Activated CD4-positive, alpha-beta T cell treated with anti-CD3 and anti-CD28 coated beads, Interleukin-2, amount 50 U/mL, for 48 hours (primary cell): ENCODE measurements at regions not wholly inside any gene's neighbourhood (a gene's known extent, or its start where the extent isn't known, plus 50 kb on each side); places are given as distances from the start of the nearest gene placed in this dataset.
"Not testable (repeated sequence)": the region's sequence is repeated elsewhere in the genome, so short reads cannot be mapped to it uniquely, and the experiment has no call there.

Experiments used
- DNase-seq, 2 experiments: peaks; one replicate each; pipeline ENCODE4 v3.0.0-alpha.2; 2020

DNA sequence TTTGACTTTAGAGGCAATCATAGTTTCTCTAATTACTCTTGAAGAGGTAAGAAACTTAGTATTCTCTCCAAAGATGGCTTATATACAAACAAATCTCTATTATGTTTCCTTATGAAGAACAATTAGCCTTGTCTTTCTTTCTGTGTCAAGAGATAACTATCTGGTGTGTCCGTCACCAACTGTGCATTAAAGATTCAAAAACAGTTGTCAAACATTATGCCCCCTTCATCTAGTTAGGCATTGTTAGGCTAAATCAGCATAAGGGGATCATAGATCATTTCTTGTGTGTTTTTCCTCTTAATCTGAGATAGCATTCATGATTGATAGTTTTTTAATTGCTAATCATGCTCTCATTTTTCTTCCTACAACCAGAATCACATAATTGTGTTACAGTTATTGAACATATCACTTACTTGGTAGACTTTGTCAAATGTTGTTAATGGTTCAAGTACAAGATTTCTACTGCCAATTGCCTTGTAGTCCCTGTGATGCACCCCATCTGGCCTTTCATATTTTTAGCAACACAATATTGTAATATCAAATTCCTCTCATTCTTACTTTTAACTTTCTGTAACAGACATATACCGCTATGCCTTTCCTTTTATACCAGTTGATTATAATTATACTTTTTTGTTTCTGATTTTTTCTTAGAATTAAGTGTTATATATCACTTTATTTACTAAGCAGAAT lies 612.7 kb downstream of the SLITRK6 start:
- DNase-seq = no peak

DNA sequence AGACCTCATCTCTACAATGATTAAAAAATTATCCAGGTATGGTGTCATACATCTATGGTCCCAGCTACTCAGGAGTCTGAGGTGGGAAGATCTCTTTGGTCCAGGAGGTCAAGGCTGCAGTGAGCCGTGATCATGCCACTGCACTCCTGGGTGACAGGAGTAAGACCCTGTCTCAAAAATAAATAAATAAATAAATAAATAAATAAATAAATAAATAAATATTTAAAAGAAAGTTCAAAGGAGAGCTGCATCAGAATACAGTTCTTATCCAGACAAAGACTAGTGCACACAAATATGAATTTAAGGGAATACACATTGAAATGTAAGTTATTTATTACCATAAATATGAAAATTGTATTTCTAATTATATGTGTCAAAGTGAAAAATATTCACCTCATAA lies 624.9 kb downstream of the SLITRK6 start:
- no peak for DNase-seq

DNA sequence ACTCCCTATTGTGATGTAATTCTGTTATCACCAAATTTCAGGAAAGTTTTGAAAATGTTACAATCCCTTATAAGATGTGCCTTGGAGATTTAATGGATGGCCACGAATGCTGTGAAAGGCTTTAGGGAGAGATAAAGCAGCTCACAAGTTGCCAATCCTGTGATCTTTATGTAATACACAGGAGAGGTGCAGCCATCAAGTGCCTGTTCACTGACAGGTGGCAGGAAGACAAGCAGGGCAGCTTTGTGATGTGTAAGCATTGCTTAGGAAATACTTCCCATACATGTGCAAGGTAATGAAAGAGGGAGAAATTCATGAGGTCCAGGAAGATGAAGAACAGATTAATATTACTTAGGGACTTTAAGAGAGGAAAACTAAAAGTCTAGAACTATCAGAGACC lies 628.8 kb downstream of the SLITRK6 start:
- no peak for DNase-seq

- no peak for DNase-seq
These were observed 632.3 kb downstream of the SLITRK6 start for GRCh38 chr13:85166891-85167290.

DNA sequence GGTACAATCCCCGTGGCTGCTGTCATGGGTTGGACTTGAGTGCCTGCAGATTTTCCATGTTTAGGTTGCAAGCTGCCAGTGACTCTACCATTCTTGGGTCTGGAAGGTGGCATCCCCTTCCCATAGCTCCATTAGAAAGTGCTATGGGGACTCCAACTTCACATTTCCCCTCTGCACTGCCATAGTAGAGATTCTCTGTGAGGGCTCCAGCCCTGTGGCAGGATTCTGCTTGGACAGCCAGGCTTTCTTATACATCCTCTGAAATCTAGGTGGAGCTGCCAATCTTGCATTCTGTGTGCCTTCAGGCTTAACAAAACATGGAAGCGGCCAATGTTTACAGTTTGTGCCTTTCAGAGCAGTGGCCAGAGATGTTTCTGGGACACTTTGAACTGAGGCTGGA lies 636.2 kb downstream of the SLITRK6 start:
- no peak for DNase-seq

DNA sequence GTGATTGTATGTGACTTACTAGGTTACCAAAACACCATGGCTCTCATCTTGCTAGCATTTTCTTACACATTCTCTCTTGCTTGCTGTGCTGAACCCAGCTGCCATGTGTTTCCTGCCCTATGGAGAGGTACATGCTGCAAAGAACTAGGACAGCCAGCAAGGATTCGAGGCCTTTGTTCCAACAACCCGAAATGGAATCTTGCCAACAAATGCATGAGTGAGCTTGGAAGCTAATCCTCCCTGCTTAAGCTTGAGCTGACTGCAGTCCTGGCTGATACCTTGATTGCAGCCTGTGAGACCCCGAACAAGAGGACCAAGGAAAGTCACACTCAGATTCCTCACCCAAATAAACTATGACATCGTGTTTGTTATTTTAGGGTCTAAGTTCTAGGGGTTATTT lies 651.2 kb downstream of the SLITRK6 start:
- no peak for DNase-seq

GRCh38 chr13:85142351-85142927 lies 656.8 kb downstream of the SLITRK6 start:
- DNase-seq = no peak

GRCh38 chr13:85141401-85141800 lies 657.8 kb downstream of the SLITRK6 start:
- no peak for DNase-seq

DNA sequence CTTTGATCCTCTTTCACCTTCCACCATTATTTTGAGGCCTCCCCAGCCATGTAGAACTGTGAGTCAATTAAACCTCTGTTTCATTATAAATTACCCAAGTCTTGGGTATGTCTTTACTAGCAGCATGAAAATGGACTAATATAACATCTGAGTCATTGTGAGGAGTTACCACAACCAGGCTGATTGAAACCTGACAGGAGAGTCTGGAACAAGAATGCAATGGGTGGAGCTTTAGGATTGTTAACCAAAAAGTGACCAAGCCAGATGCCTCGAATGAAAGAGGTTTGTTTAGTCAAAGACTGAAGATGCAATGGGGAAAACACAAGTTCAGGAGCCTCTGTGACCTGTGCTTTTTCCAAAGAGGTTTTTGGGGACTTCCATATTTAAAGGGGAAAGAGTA lies 659.0 kb downstream of the SLITRK6 start:
- no peak for DNase-seq

DNA sequence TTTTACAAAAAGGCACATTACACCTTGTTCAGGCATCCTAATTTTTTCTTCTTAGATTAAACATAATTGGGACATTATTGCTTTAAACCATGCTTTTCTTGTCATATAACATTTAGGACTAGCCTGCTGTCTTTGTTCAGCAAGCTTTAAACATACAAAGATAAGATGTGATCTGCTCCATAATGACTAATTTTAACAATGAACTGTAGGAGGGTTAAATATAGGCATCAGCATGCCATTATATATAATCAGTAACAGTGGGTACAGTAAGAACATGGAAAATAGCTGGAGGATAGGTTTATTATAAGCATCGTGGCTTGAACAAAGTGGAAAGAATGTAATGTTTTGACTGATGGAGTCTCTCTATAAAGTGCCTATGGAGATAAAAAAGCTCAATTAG lies 661.7 kb downstream of the SLITRK6 start:
- DNase-seq = no peak

- no peak for DNase-seq
These were observed 666.2 kb downstream of the SLITRK6 start for GRCh38 chr13:85132986-85133385.

- DNase-seq = not testable (repeated sequence)
These were observed 675.7 kb downstream of the SLITRK6 start for GRCh38 chr13:85123501-85123900.

DNA sequence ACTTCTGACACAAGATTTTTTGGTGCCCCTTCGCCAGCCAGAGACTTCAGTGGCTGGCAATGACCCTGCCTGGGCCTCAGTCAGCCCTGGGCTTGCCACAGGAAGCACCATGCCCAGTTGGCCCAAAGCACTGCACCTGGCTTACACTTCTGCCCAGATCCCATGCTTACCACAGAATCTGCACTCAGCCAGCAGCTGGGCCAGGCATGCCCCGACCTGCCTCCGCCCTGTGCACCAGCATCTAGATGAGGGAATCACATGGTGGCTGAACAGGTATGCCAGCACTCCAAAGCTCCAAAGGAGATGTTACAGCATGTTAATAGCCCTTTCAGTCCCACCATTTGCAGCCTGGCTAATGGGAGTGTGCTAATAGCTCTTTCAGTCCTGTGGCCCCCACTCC lies 690.9 kb downstream of the SLITRK6 start:
- no peak for DNase-seq

DNA sequence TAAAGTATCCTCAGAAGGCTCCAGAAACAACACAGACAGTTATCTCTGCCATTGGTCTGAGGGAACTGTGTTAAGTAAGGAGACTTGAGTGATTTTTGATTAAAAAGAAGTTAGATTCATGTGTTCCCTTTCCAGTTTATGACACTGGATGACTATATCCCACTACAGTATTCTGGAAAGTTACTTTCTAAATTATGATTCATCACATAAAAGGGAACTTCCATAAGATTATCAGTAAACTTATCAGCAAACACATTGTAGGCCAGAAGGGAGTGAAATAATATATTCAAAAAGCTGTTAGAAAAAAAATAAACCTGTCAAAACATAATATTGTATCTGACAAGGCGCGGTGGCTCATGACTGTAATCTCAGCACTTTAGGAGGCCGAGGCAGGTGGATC lies 700.0 kb downstream of the SLITRK6 start:
- no peak for DNase-seq

- DNase-seq = no peak
These were observed 703.6 kb downstream of the SLITRK6 start for GRCh38 chr13:85095418-85096272.

GRCh38 chr13:85093808-85094207 lies 705.4 kb downstream of the SLITRK6 start:
- no peak for DNase-seq

DNA sequence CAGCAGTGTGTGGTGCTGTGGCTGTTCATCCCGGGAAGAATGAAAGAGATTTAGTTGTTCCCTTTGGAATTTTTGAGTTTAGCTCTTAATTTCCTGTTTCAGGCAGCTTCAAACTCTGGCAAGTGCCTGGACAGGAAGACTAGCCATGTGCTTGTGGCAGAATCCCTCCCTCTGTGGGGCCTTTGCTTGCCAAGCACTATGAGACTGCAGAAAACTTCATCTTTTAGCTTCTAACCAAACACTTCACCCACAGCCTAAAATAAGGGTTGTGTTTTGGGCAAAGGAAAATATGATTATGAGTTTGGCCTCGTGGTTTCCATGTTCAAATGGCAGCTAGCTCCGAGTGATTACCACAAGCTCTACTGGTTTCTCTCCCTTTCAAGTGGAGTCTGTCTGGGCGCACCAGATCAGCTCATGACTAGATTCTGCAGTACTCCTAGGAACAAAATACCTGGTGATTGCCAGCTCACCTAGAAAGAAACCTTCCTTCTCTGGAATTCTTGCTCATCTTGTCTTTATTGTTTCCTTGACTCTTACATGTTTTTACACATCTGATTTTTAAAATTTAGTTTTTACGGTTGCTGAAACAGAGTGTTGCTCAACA lies 707.5 kb downstream of the SLITRK6 start:
- DNase-seq = no peak

GRCh38 chr13:85089186-85089585 lies 710.0 kb downstream of the SLITRK6 start:
- DNase-seq = no peak

DNA sequence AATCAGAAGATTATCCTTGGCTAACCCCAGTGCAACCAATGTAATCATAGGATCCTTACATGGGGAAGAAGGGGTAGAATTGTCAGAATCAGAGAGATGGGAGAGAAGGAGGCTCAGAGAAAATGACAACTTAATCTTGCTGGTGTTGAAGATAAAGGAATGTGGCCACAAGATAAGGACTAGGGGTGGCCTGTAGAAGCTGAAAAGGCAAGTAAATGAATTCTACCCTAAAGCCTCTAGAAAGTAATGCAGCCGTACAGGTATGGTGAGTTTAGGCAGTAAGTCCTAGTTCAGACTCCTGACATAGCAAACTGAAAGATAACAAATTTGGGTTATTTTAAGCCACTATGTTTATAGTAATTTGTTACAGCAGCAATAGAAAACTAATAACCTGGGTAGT lies 718.5 kb downstream of the SLITRK6 start:
- DNase-seq = no peak

- no peak for DNase-seq
These were observed 722.9 kb downstream of the SLITRK6 start for GRCh38 chr13:85076343-85076742.

DNA sequence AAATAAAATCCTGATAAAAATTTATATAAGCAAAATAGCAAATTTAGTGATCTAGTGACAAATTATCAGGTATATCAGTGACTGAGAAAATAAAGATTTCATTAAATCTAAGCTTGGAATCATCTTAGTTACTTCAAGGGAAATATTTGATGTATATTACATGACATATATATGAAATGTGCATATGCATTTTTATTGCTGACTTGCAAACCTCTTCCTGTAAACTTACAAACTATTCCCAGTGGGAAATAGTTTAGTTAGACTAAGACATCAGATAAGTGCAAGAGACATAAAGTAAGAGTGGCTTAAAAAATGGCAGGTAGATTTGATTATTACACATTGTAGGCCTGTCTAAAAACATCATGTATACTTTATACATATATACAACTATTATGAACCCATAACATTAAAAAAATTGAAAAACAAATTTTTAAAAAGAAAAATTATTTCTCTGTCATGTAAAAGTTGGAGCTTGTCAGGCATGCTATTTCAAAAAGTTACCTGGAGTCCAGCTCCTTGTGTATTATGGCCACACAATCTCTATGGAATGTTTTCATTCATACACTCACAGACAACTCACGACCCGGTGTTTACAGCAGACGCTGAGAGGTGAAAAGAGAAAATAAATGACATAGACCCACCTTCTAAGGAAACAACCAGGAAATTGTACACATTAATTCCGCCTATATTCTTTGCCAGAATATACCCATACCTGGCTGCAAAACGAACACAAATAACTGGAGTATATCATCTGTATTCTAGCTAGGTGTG lies 724.5 kb downstream of the SLITRK6 start:
- DNase-seq = no peak

GRCh38 chr13:85068231-85068630 lies 731.0 kb downstream of the SLITRK6 start:
- DNase-seq = no peak

DNA sequence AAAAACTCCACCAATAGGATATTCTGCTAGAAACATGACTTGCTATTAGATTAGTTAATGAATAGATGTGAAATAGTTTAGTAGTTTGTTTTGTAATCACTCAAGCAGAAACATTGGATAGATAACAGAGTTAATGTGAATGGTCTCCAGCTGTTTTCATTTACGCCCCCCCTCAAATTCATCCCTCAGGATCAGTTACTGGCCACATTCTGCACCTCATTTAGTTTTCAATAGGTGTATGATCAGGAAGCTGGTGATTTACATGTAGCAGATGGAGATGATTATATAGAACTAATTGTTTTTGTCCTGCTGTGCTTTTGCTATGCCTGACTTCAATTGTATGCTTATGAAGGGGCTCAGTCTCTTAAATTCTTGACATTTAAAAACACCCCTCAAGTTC lies 759.0 kb downstream of the SLITRK6 start:
- DNase-seq = no peak
